Posterior cingulate gyrus (tissue), 11 donors: ENCODE measurements at regions not wholly inside any gene's neighbourhood (a gene's known extent, or its start where the extent isn't known, plus 50 kb on each side); places are given as distances from the start of the nearest gene placed in this dataset.
"Not testable (repeated sequence)": the region's sequence is repeated elsewhere in the genome, so short reads cannot be mapped to it uniquely, and the experiment has no call there.

Experiments
- DNase-seq, 10 donors: peaks; one replicate each; pipeline versions ENCODE4 v3.0.0 to v3.0.0-alpha.2; 2020 to 2021; ENCODE audit warnings: mixed read lengths in 3 of 10
- intact Hi-C: fragments of 100-400 bp; cut with DNase I; formaldehyde crosslinking; loops from one replicate; pipeline ENCODE4 v1.15.1; 2023

DNA sequence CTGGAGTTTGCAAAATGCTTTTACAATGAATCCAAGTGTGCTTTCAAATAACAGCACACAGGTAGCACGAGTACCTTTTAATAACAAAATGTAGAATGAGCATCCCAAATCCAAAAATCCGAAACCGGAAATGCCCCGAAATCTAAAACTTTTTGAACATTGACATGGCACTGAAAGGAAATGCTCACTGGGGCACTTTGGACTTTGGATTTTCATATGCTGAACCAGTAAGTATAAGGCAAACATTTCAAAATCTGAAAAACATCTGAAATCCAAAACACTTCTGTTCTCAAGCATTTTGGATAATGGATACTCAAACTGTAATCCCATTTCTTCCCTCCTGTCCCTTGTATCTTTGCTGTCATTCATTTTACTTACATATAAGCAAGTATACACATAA lies 50.1 kb downstream of the GCNT4 start:
- DNase-seq = no peak
- intact Hi-C loops = no loop called here

DNA sequence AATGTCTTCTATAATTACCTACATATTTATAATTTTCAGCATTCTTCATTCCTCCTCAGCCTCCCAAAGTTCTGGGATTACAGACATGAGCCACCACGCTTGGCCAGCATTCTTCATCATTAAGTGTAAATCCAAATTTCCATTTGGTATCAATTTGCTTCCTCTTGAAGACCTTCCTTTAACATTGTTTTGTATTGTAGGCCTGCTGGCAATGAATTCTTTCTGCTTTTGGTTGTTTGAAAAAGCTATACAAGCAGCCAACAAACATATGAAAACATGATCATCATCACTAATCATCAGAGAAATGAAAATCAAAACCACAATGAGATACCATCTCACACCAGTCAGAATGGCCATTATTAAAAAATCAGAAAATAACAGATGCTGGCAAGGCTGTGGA lies 56.4 kb downstream of the GCNT4 start:
- intact Hi-C loops = no loop called here
- DNase-seq = no peak

DNA sequence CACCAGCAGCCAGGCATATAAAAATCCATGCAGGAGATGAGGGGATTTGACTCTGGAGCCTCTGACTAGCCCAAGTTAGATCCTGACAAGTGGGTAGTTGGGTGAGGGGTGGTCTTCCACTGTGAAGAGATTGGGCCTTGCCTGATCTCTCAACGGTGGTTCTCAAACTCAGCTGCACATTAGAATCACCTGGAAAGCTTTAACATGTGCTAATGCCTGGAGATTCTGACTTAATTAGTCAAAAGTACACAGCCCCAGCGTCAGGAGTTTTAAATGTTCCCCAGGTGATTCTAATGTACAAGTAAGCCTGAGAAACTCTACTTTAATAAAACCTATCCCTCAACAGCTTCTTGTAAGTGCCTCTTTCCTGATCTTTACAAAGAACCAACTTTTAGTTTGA lies 57.5 kb downstream of the GCNT4 start:
- intact Hi-C loops = no loop called here
- DNase-seq = no peak

DNA sequence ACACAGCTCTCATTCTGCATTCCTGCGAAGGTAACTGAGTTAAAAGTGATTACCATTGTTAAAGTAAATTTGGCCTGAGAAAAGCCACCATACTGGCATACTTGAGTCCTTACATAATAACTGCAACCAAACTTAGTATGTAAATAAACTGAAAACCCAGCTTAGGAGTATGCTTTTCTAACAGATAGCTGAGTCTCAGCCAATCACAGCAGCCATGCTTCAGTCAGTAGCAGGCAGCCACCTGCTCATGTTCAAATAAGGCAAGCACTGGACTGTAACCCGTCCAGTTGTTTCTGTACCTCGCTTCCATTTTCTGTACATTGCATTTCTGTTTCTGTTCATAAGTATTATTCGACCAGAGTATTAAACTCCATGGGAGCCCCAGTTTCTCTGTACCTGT lies 58.6 kb downstream of the GCNT4 start:
- no peak for DNase-seq
- intact Hi-C loops = no loop called here

DNA sequence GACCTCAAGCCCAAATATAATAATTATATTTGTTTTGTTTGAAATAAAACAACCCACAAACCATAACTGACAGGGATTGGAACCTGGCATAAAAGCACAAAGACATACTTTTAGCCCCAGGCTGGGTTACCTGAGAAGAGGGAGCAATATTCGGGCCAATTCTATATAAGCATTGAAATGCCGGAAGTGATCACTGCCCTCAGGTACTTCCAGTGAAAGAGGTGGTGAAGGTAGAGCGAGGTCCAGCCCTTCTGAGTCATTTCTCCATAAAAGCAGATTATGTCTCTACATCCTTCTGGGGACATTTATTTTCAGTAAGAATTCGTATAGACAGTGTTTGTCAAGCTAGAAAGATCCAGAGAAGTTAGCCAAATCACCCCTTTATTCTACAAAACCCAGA lies 59.6 kb downstream of the GCNT4 start:
- intact Hi-C loops = no loop called here

DNA sequence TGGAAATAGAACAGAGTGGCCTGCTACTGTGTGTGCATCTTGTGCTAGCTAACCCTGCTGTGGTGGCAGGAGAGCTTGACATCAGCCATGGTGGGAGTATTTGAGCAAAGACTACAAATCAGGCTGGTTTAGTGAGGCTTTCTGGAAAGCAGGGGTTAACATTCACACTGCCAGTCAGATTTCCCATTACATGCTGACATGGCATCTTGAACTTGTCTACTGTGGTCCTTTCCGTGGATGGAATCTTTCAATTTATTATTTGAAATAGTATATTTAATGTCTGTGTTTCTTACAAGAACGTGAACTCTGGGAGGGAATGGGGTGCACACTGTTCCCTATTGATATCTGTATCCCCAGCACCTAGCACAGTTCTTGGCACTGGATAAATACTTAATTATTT lies 60.8 kb downstream of the GCNT4 start:
- DNase-seq = no peak
- intact Hi-C loops = no loop called here

More for the DNA sequence above, 59.6 kb downstream of the GCNT4 start:
- DNase-seq = no peak

DNA sequence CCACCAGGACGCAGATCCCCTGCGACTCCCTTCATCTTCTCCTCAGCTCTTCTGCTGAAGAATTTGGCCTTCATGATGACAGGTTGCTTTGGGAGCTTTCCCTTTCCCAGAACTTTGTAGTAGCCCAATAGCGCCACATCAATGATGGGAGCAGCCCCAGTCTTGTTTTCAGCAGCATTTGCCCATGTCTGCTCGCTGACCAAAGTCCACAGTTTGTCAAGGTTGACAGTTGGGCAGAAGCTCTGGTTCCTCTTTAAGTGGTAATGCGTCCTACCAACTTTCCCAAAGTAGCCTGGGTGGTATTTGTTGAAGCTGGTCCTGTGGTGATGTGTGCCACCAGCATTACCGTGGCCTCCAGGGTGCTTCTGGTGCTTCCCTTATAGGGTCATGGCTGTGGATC lies 62.2 kb downstream of the GCNT4 start:
- intact Hi-C loops = no loop called here
- DNase-seq = no peak

DNA sequence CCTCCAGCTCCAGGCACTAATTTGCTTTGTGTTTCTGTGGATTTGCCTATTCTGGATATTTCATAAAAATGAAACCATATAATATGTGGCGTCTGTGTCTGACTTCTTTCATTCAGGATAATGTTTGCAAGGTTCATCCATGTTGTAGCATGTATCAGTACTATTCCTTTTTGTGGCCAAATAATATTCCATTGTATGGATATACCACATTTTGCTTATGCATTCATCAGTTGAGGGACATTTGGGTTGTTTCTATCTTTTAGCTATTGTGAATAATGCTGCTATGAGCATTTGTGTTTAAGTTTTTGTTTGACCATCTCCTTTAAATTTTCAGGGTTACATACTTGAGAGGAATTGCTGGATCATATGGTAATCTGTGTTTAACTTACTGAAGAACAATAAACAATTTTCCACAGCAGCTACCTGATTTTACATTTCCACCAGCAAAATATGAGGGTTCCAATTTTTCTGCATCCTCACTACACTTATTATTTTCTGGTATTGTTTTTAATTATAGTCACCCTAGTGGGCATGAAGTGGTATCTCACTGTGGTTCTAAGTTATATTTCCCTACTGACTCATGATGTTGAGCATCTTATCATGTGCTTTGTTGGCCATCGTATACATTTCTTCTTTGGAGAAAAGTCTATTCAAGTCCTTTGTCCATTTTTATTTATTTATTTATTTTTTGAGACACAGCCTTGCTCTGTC lies 63.9 kb downstream of the GCNT4 start:
- intact Hi-C loops = no loop called here
- DNase-seq = no peak

DNA sequence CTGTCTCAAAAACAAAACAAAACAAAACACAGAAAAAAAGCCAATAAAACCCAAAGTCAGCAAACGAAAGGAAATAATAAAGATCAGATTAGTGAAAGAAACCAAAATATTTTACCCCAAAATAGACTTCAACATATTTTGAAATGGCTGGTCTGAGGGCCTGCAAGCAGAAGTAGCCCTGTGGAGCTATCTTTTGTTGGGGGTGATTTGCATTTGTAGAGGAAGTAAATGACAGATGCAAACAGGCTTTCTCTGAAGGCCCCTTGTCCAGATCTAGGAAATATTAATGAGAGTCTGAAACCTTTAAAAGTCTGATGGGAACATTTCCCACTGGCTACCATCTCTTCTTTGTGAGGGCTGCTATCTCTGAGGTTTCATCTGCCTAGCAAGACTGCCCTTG lies 74.0 kb downstream of the GCNT4 start:
- DNase-seq = no peak
- intact Hi-C loops = no loop called here

DNA sequence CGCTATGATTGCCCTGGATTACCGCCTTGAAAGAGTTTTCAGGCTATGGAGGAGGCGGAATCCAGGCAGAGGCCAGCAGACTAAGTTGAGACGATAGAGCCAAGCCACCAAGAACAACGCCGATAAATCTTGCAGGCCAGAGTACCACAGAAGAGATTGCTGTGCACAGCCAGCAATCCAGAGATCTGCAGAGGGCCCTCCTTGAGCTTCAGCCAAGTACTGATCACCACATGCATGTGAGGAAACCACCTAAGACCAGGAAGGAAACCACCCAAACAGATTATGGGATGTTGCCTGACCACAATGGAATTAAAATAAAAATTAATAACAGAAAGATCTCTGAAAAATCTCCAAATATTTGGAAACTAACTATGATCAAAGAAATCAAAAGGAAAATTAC lies 74.9 kb downstream of the GCNT4 start:
- DNase-seq = no peak
- intact Hi-C loops = no loop called here

DNA sequence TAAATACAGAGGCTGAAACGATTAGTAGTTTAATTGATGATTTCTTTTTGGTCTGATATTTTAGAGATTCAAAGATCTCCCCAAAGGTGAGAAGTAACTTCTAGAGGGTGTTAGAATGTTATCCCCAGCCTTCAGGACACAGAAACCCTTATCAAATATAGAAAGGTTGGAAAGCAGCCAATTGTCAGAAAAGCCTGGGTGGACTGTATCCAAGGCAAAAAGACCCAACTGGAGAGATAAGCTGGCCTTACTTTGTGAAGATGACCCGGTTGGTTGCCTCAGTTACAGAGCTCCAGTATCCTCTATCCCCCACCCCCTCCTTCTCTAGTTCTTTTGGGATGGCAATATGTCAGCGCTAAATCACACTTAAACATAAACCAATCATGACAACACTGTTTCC lies 75.7 kb downstream of the GCNT4 start:
- intact Hi-C loops = no loop called here
- DNase-seq = no peak

DNA sequence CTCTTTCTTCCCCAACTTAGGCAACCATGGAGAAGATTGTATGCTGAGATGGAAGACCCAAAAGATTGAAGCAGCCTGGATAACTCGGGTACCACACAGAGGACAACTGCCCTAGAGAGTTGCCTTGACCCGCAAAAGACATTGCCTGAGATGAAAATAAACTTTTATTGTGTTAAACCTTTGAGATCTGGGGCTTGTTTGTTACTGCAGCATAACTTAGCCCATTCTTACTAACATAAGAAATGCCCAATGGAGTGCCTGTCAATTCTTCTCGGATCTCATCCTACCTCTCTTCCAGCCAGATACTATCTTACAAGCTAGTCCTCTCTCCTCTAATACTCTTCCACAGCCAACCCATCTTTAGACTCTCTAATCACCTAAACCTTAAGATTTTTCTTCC lies 76.8 kb downstream of the GCNT4 start:
- intact Hi-C loops = no loop called here
- no peak for DNase-seq

DNA sequence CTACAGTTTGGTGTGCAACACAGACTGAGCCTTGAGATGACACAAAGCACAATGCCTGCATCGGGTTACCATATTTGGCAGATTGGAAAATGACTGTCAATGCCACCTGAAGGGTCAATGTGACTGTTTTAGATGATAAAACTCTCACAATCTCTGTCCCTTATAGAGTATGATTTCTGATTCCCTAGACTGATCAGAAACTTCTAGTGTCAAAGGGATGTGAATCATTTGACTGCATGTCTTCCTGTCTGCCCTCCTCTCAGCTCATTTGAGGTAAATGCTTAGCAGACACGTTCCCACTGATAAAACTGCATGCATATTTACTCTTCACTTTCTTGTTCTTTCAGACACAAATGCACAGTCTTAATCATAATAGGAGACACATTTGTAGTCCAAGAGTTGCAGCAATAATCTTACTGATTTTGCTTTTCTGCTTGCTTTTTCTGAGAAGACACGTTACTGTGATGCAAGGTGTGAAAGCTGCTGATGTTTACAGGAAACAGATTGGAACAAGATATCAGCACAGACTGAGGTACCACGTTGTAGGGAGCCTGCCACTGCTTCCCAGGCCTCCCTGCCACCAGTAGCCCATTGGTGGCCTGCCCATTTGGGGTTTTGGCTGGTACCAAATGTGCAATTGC lies 77.8 kb downstream of the GCNT4 start:
- intact Hi-C loops = no loop called here
- no peak for DNase-seq

DNA sequence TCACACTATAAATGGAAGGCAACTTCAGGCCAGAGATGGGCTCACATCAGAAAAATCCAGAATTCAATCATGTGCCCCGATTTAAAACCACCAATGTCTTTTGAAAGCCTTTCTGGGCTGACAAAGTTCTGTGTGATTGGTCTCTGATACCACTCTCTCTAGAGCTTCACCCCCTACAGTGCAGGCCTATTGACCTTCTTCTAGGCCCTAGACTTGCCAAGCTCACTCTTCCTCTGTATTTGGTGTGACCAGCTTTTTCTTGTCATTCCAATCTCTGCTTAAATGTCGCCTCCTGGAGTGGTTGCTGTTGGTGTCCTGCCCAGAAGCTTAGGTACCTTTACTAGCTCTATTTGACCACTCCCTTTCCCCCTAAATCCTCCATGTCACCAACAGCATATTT lies 78.7 kb downstream of the GCNT4 start:
- intact Hi-C loops = no loop called here
- no peak for DNase-seq

DNA sequence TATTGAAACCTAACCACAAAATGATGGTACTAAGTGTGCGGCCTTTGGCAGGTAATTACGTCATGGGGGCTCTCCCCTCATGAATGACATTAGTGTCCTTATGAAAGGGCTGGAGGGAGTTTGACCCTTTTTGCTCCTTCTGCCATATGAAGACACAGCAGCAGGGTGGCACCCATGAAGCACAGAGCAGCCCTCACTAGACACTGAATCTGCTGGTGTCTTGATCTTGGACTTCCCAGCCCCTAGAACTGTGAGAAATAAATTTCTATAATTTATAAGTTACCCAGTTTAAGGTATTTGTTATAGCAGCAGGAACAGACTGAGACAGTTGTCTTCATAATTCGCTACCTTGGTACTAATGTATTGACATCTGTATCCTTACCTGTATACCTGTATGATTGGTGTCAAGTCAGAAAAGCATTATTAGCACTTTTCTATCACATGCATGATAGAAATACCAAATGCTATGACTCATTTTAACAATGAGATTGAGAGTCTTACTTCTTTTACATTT lies 80.4 kb downstream of the GCNT4 start:
- intact Hi-C loops = no loop called here
- no peak for DNase-seq

DNA sequence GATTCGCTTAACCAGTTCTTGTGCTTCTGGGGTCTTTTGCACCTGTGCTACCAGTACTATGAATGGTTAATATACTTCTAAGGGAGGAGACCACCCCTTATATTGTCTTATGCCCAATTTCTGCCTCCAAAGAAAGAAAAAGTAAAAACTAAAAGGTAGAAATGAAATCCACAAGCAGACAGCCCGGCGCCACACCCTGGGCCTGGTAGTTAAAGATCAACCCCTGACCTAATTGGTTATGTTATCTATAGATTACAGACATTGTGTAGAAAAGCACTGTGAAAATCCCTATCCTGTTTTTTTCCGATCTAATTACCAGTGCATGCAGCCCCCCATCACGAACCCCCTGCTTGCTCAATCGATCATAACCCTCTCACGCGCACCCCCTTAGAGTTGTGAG lies 81.5 kb downstream of the GCNT4 start:
- intact Hi-C loops, DNase-seq: not testable (repeated sequence)

DNA sequence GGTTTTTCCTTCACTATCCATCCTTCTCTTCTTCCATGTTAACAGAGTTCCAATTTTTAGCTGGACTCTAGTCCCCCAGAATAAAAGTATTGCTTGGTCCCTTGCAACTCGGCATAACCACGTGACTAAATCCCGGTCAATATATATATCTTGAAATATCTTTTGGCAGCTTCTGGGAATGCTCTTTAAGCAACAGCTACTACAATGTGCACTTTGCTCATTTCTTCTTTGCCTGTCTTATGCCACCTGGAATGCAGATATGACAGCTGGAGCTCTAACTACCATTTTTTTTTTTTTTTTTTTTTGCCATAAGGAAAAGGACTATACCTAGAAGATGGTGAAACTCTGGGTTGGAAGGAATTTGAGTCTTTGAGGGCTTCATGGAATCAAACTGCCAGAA lies 82.6 kb downstream of the GCNT4 start:
- intact Hi-C loops = no loop called here
- DNase-seq = no peak

DNA sequence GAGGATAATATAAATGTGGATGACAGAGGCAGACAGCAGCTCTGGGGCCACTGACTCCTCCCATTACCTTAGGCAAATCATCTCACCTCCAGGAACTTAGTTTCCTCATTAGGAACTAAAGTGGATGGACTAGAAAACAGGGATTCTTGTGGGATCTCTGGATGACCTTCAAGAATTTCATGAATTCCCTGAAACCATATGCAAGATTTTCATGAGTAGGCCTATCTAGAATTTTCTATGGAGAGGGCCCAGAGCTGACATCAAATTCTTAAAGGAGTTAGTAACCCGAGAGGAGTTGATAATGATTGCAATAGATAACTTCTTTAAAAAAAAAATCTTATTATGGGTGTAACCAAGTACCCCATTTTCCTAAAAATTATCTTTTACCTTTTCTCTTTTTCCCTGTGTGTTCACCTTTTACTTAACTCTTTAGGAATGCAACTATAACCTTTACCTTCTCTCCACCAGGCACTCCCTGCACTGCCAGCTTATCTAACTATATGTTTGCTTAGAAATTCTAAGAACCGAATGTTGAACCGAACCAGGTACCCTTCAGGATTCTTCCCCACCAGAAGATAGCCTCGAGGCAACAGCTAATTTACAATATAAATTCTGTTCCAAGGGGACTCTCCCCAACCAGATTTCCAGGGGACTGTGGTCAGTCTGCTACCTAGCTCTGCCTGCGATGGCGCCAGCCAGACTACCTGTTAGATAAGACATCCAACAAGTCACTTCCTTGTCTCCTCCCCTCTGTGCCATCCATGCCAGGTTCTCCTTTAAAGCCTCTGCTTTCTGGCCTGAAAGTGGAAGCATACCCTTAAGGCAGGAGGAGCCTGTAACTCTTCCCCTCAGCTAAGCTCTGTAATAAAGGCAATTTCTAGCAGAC lies 86.0 kb downstream of the GCNT4 start:
- intact Hi-C loops = no loop called here

DNA sequence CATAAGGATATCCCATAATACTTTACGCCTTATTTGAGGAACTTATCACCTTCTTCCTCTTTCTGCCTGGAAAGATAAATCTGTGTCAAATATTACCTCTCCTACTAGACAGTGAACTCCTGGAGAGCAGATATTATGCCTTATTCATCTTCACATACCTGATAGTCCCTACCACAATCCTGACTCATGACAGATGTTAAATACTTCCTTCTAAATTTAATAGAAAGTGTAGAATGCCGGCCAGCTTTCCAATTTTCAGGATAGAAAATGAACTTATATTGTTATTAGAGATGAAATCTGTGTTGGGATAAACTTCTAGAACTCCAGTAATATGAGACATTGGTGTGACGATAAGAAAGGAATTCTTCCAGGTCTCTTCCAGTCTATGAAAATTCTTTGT lies 89.0 kb downstream of the GCNT4 start:
- intact Hi-C loops = no loop called here
- DNase-seq = no peak

More for the DNA sequence above, 86.0 kb downstream of the GCNT4 start:
- DNase-seq = no peak

DNA sequence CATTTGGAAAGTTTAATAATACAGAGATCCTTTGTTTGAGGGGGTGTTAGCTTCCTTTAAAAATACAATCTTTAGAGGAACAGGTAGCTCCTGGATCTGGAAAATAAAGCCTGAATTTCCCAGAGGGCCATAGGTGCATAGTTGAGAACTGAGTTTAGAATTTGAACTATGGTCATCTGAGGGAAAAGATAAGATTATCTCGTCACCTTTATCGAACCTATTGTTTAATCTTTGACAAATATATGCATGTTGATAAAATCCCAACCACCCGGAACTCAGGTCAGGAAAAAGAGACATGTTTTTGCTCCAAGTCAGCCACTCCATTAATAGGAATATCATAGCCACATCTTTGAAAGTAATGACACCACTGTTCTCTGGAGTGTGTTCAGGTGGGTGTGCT lies 91.7 kb upstream of the FAM169A start:
- DNase-seq = no peak
- intact Hi-C loops = no loop called here

DNA sequence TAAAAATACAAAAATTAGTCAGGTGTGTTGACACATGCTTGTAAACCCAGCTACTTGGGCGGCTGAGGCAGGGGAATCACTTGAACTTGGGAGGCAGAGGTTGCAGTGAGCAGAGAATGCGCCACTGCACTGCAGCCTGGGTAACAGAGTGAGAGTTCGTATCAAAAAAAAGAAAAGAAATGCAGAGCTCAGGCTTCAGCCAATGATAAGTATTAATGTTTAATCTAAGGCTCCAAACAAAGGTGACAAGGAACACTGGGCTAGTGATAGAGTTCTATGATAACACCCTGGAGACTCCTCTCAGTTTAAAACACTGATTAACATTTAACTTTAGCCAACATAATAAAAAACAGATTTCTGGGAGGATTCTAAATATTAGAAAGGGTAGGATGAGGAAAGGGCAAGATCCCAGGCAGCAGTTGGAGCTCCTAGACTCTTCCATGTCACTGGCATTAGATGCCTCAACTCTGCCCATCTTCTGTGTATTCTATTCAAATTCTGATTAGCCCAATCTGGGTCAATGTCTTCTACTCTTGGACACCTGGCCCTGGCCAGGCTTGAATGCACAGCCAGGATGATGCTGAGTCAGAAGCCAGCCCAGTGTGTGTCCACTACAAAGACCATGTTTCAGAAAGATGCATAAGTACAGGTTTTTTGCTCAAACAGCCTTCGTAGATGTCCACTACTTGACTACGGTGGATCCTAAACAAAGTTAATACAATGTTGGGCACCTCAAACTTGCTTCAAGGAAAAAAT lies 91.0 kb upstream of the FAM169A start:
- intact Hi-C loops = no loop called here
- DNase-seq = no peak
